CD4-positive, alpha-beta T cell (primary cell): ENCODE measurements at regions not wholly inside any gene's neighbourhood (a gene's known extent, or its start where the extent isn't known, plus 50 kb on each side); places are given as distances from the start of the nearest gene placed in this dataset.

Experiments used
- ATAC-seq: fragments of 200-7000 bp; cut with Tn5 transposase; one replicate; pipeline ENCODE4 v1.10.0; 2022; ENCODE audit warnings: mild to moderate bottlenecking; ENCODE audit not compliant: poor library complexity
- CTCF ChIA-PET: fragments of 350-600 bp; sonication (Branson Sonifier 250); formaldehyde crosslinking; loops from one replicate; lab custom pipeline; 2021; ENCODE audit warnings: antibody characterized with exemption, inconsistent platforms; lab: Charles Lee
- POLR2A ChIA-PET: fragments of 350-600 bp; sonication (Branson Sonifier 250); formaldehyde crosslinking; loops from one replicate; lab custom pipeline; 2021; ENCODE audit warnings: antibody characterized with exemption, inconsistent platforms; lab: Charles Lee
- DNase-seq, 14 experiments: peaks; one replicate each; pipeline ENCODE4 v3.0.0-alpha.2; 2013 to 2020; ENCODE audit warnings: mixed read lengths in 2 of 14
- H3K27ac ChIP-seq, 2 donors: one replicate each; pipeline versions ENCODE4 v1.5.1 to v1.7.0; 2013; ENCODE audit warnings: low read length in 2 of 2, low read depth in 1 of 2, mild to moderate bottlenecking in 1 of 2
- H3K27me3 ChIP-seq, 2 experiments: 1 replicate in 1 of 2; 2 replicates in 1 of 2; pipeline versions ENCODE4 v1.6.1 to v1.7.0; 2013; ENCODE audit warnings: low read length in 2 of 2, control low read depth in 1 of 2, mild to moderate bottlenecking in 1 of 2, moderate library complexity in 1 of 2; ENCODE audit not compliant: insufficient read depth in 2 of 2, control insufficient read depth in 1 of 2
- H3K36me3 ChIP-seq: one replicate; pipeline ENCODE4 v1.6.1; 2013; ENCODE audit warnings: low read length, control low read depth; ENCODE audit not compliant: insufficient read depth
- H3K4me1 ChIP-seq: one replicate; pipeline ENCODE4 v1.6.1; 2013; ENCODE audit warnings: low read length, control low read depth; ENCODE audit not compliant: insufficient read depth
- H3K4me3 ChIP-seq: one replicate; pipeline ENCODE4 v1.5.1; 2013; ENCODE audit warnings: mild to moderate bottlenecking, low read length, moderate library complexity
- H3K9me3 ChIP-seq, 2 experiments: 1 replicate in 1 of 2; 2 replicates in 1 of 2; pipeline versions ENCODE4 v1.6.1 to v1.7.0; 2013; ENCODE audit warnings: low read length in 2 of 2, mild to moderate bottlenecking in 2 of 2, control low read depth in 1 of 2, moderate library complexity in 1 of 2; ENCODE audit not compliant: control insufficient read depth in 1 of 2, insufficient read depth in 1 of 2
- H3K27ac Mint-ChIP-seq: one replicate; pipeline ENCODE4 v1.8.0; 2020; ENCODE audit warnings: mixed read lengths
- H3K27me3 Mint-ChIP-seq: one replicate; pipeline ENCODE4 v1.8.0; 2021; ENCODE audit warnings: mixed read lengths
- H3K36me3 Mint-ChIP-seq: one replicate; pipeline ENCODE4 v1.8.0; 2021; ENCODE audit warnings: low read depth, mixed read lengths
- H3K4me1 Mint-ChIP-seq: one replicate; pipeline ENCODE4 v1.8.0; 2021; ENCODE audit warnings: low read depth, mixed read lengths
- H3K4me3 Mint-ChIP-seq: one replicate; pipeline ENCODE4 v1.8.0; 2020; ENCODE audit warnings: mild to moderate bottlenecking, mixed read lengths
- H3K9me3 Mint-ChIP-seq: one replicate; pipeline ENCODE4 v1.8.0; 2020; ENCODE audit warnings: mixed read lengths
- CTCF ChIP-seq: fragments of 200-600 bp; IDR thresholded peaks from one replicate; pipeline ENCODE4 v1.8.0; 2022; ENCODE audit warnings: antibody characterized with exemption, mild to moderate bottlenecking
- intact Hi-C, 2 experiments: fragments of 100-400 bp; cut with DNase I in 1 of 2; cut with micrococcal nuclease in 1 of 2; formaldehyde crosslinking; loops; one replicate each; pipeline versions ENCODE4 v1.15.1 to v1.9.0; 2023 to 2025; cut with DNase I, micrococcal nuclease

GRCh38 chr5:144015961-144016360 lies 154.5 kb downstream of the YIPF5 start:
- ATAC-seq (no peak), DNase-seq (peak in 1 of 14 experiments; percentile 6)
- H3K4me3 Mint-ChIP-seq = no peak overlapping the region
- no peak for TF ChIP-seq CTCF
- H3K9me3 Mint-ChIP-seq = peaks cover 7% of the 10 kb centered on the region
- Histone ChIP-seq H3K4me3 (no peak overlapping the region), H3K4me1 (no peaks in the 10 kb centered on the region), H3K27me3 (peaks cover 0 to 4% of the 10 kb centered on the region in 2 experiments), H3K9me3 (no peaks in the 10 kb centered on the region), H3K36me3 (no peaks in the 10 kb centered on the region), H3K27ac (no peak overlapping the region)
- no peak overlapping the region for H3K27ac Mint-ChIP-seq
- intact Hi-C loops = no loop called here
- ChIA-PET CTCF (interaction anchor here (0.8 kb wide), 1 partner anchor 13 kb away, joined by 3 read pairs; no protein-coding TSS in a partner anchor), POLR2A (no interaction called here)
- no peaks in the 10 kb centered on the region for H3K36me3 Mint-ChIP-seq
- H3K27me3 Mint-ChIP-seq = peaks cover 2% of the 10 kb centered on the region
- H3K4me1 Mint-ChIP-seq = peaks cover 5% of the 10 kb centered on the region

- CTCF ChIA-PET = no interaction called here
These were observed 153.3 kb downstream of the YIPF5 start for GRCh38 chr5:144017119-144017518.

GRCh38 chr5:144017631-144018030 lies 152.8 kb downstream of the YIPF5 start:
- H3K4me3 ChIP-seq = no peak overlapping the region
- ChIA-PET CTCF (no interaction called here), POLR2A (no interaction called here)
- no peaks in the 10 kb centered on the region for H3K36me3 Mint-ChIP-seq
- H3K27me3 Mint-ChIP-seq = no peaks in the 10 kb centered on the region
- peaks cover 5% of the 10 kb centered on the region for H3K4me1 Mint-ChIP-seq
- no peak overlapping the region for H3K27ac Mint-ChIP-seq
- no peaks in the 10 kb centered on the region for H3K4me1 ChIP-seq
- intact Hi-C loops = no loop called here
- H3K9me3 ChIP-seq = peaks cover 0 to 7% of the 10 kb centered on the region in 2 experiments
- H3K9me3 Mint-ChIP-seq = peaks cover 4% of the 10 kb centered on the region
- no peak for TF ChIP-seq CTCF
- ATAC-seq = no peak
- no peaks in the 10 kb centered on the region for H3K36me3 ChIP-seq
- H3K27me3 ChIP-seq = peaks cover 0 to 4% of the 10 kb centered on the region in 2 experiments
- no peak overlapping the region for H3K27ac ChIP-seq
- no peak overlapping the region for H3K4me3 Mint-ChIP-seq
- no peak for DNase-seq

More at GRCh38 chr5:144017119-144017518, 153.3 kb downstream of the YIPF5 start:
- intact Hi-C loops = no loop called here
- TF ChIP-seq CTCF = no peak
- DNase-seq = no peak
- Mint-ChIP-seq H3K4me1 (peaks cover 5% of the 10 kb centered on the region), H3K36me3 (no peaks in the 10 kb centered on the region), H3K4me3 (no peak overlapping the region), H3K27ac (no peak overlapping the region), H3K27me3 (no peaks in the 10 kb centered on the region), H3K9me3 (peaks cover 7% of the 10 kb centered on the region)
- Histone ChIP-seq H3K4me3 (no peak overlapping the region), H3K4me1 (no peaks in the 10 kb centered on the region), H3K36me3 (no peaks in the 10 kb centered on the region), H3K27ac (no peak overlapping the region), H3K9me3 (peaks cover 0 to 7% of the 10 kb centered on the region in 2 experiments), H3K27me3 (peaks cover 0 to 4% of the 10 kb centered on the region in 2 experiments)
- ATAC-seq = no peak
- POLR2A ChIA-PET = no interaction called here
